ENCODE measurements at regions not wholly inside any gene's neighbourhood (a gene's known extent, or its start where the extent isn't known, plus 50 kb on each side); places are given as distances from the start of the nearest gene placed in this dataset.

- TF ChIP-seq POLR2A (IDR thresholded peaks at IDR 0.05; ENCODE audit: low read length) (no peak), GATA1 (IDR thresholded peaks at IDR 0.05; ENCODE audit: low read depth, low read length) (no peak)
These were observed 1196.2 kb downstream of the PCDH9 start for GRCh38 chr13:66033924-66034323.
